ENCODE measurements at regions not wholly inside any gene's neighbourhood (a gene's known extent, or its start where the extent isn't known, plus 50 kb on each side); places are given as distances from the start of the nearest gene placed in this dataset.

DNA sequence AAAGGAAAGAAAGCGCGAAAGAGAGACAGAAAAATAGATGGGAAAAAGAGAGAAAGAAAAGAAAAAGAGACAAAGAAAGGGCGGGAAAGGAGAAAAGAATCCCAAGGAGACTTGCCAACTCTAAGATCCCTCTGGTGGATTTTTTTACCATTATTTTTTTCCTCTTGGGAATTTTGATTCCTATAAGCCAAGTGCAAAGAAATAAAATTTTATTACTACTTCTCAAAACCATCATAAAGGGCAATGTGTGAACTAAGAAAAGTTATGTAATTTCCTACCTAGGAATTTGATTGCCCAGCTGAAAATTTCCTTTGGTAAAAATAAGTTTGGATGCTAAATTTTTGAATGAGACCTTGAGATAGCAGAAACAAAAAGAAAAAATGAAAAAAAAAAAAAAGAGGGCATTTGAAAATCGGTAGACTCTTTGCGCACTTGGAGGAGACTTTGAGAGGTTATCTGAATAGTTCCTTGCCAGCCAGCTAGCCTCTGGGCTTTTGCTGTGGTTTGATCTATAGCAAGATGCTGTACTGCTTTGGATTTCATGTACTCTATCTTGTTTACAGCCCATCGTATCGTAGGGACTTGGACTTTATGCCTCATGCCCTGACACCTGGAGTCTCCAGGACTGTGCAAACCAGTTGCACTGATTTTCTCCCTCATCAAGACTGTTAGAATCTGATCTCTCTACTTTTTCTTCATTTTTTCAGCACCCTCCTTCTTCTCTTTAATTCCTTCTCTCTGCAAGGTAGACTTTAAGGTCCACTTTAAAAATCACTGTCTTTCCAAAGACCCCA lies 535.4 kb upstream of the MKI67 start:
- Histone ChIP-seq H3K36me3 (no peaks in the 10 kb centered on the region), H3K27ac (no peak overlapping the region), H3K4me3 (ENCODE audit: low read depth in 1 of 2, low read length in 1 of 2) (no peak overlapping the region), H3K9me3 (no peaks in the 10 kb centered on the region), H3K4me1 (ENCODE audit: control insufficient read depth in 1 of 2, insufficient read depth in 1 of 2, low read depth in 1 of 2, low read length in 1 of 2) (no peaks in the 10 kb centered on the region), H3K27me3 (no peaks in the 10 kb centered on the region)
- TF ChIP-seq, protein P1, sequence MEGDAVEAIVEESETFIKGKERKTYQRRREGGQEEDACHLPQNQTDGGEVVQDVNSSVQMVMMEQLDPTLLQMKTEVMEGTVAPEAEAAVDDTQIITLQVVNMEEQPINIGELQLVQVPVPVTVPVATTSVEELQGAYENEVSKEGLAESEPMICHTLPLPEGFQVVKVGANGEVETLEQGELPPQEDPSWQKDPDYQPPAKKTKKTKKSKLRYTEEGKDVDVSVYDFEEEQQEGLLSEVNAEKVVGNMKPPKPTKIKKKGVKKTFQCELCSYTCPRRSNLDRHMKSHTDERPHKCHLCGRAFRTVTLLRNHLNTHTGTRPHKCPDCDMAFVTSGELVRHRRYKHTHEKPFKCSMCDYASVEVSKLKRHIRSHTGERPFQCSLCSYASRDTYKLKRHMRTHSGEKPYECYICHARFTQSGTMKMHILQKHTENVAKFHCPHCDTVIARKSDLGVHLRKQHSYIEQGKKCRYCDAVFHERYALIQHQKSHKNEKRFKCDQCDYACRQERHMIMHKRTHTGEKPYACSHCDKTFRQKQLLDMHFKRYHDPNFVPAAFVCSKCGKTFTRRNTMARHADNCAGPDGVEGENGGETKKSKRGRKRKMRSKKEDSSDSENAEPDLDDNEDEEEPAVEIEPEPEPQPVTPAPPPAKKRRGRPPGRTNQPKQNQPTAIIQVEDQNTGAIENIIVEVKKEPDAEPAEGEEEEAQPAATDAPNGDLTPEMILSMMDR (IDR thresholded peaks at IDR 0.05), result no peak

DNA sequence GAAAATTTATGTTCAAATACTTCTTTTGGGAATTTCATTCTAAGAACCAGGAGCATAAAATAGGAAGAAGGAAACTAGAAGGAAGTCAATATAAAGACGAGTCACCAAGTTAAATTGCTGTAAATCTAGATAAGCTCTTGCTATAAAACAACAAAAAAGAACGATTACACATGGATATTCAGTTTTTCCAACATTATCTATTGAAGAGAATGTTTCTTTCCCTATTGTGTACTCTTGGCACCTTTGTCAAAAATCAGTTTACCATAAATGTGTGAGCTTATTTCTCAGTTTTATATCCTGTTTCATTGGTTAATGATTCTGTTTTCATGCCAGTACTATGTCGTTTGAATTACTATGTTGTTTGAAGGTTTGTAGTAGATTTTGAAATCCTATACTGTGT lies 536.3 kb upstream of the MKI67 start:
- no peak overlapping the region for H3K4me3 ChIP-seq (ENCODE audit: low read depth in 1 of 2, low read length in 1 of 2)
- no peak overlapping the region for H3K27ac ChIP-seq
- H3K27me3 ChIP-seq, result no peaks in the 10 kb centered on the region
- TF ChIP-seq, protein P1 (IDR thresholded peaks at IDR 0.05), result no peak
- H3K4me1 ChIP-seq (ENCODE audit: control insufficient read depth in 1 of 2, insufficient read depth in 1 of 2, low read depth in 1 of 2, low read length in 1 of 2), result no peaks in the 10 kb centered on the region
- H3K9me3 ChIP-seq, result no peaks in the 10 kb centered on the region
- H3K36me3 ChIP-seq, result no peaks in the 10 kb centered on the region

- Histone ChIP-seq H3K36me3 (no peaks in the 10 kb centered on the region), H3K4me3 (ENCODE audit: low read depth in 1 of 2, low read length in 1 of 2) (no peak overlapping the region), H3K4me1 (ENCODE audit: control insufficient read depth in 1 of 2, insufficient read depth in 1 of 2, low read depth in 1 of 2, low read length in 1 of 2) (no peaks in the 10 kb centered on the region), H3K27ac (no peak overlapping the region), H3K27me3 (no peaks in the 10 kb centered on the region), H3K9me3 (no peaks in the 10 kb centered on the region)
- TF ChIP-seq, protein P1 (IDR thresholded peaks at IDR 0.05), result no peak
These were observed 538.5 kb upstream of the MKI67 start for GRCh38 chr10:128664729-128665128.

GRCh38 chr10:128675405-128675804 lies 549.2 kb upstream of the MKI67 start:
- H3K36me3 ChIP-seq, result no peaks in the 10 kb centered on the region
- H3K4me3 ChIP-seq (ENCODE audit: low read depth in 1 of 2, low read length in 1 of 2), result no peak overlapping the region
- no peaks in the 10 kb centered on the region for H3K4me1 ChIP-seq (ENCODE audit: control insufficient read depth in 1 of 2, insufficient read depth in 1 of 2, low read depth in 1 of 2, low read length in 1 of 2)
- no peaks in the 10 kb centered on the region for H3K9me3 ChIP-seq
- peaks cover 4% of the 10 kb centered on the region for H3K27me3 ChIP-seq
- H3K27ac ChIP-seq, result no peak overlapping the region
- TF ChIP-seq, protein P1 (IDR thresholded peaks at IDR 0.05), result no peak

DNA sequence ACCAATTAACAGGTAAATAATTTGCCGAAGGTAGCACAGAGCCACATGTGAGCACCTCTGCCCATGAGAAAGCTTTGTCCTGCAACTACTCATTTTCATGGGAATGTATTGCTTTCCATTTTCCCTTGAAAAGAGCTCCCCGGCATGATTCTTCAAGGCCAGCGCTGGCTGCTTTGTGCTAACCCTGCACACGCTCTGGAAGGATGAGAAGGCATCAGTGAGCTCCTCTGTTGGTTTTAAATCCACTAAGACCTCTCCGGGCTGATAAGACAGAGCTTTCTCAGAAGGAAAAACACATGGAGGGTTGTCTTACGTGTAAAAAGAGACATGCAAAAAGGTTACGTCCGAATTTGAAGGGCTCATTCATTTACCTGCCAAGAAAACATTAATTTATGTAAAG lies 553.9 kb upstream of the MKI67 start:
- Histone ChIP-seq H3K27me3 (no peaks in the 10 kb centered on the region), H3K36me3 (no peaks in the 10 kb centered on the region), H3K4me1 (ENCODE audit: control insufficient read depth in 1 of 2, insufficient read depth in 1 of 2, low read depth in 1 of 2, low read length in 1 of 2) (no peaks in the 10 kb centered on the region), H3K9me3 (no peaks in the 10 kb centered on the region), H3K4me3 (ENCODE audit: low read depth in 1 of 2, low read length in 1 of 2) (no peak overlapping the region), H3K27ac (no peak overlapping the region)
- TF ChIP-seq, protein P1 (IDR thresholded peaks at IDR 0.05), result no peak
